Lower lobe of right lung (tissue), 2 donors: ENCODE measurements at regions not wholly inside any gene's neighbourhood (a gene's known extent, or its start where the extent isn't known, plus 50 kb on each side); places are given as distances from the start of the nearest gene placed in this dataset.

ENCODE experiments used
- ATAC-seq, 2 donors: fragments of 200-7000 bp; cut with Tn5 transposase; one replicate each; pipeline ENCODE4 v1.9.1; 2020 to 2022; ENCODE audit warnings: mild to moderate bottlenecking in 2 of 2, moderate library complexity in 2 of 2
- DNase-seq: peaks from one replicate; pipeline ENCODE4 v3.0.0-alpha.2; 2020
- H3K27ac ChIP-seq: fragments of 200-600 bp; one replicate; pipeline ENCODE4 v1.8.0; 2022
- H3K27me3 ChIP-seq: fragments of 200-600 bp; one replicate; pipeline ENCODE4 v1.8.0; 2022; ENCODE audit warnings: low read depth
- H3K36me3 ChIP-seq: fragments of 200-600 bp; one replicate; pipeline ENCODE4 v1.8.0; 2022; ENCODE audit warnings: mild to moderate bottlenecking
- H3K4me1 ChIP-seq: fragments of 200-600 bp; one replicate; pipeline ENCODE4 v1.8.0; 2022
- H3K4me3 ChIP-seq: fragments of 200-600 bp; one replicate; pipeline ENCODE4 v1.8.0; 2022; ENCODE audit warnings: mild to moderate bottlenecking
- H3K9me3 ChIP-seq: fragments of 200-600 bp; one replicate; pipeline ENCODE4 v1.8.0; 2022
- intact Hi-C: fragments of 100-400 bp; cut with DNase I; formaldehyde crosslinking; loops from one replicate; pipeline ENCODE4 v1.11.0; 2022
- TF ChIP-seq, protein P1 (sequence below): fragments of 200-600 bp; IDR thresholded peaks from one replicate; pipeline ENCODE4 v1.8.0; 2022; ENCODE audit warnings: antibody characterized with exemption, mild to moderate bottlenecking
- donor health status: DM: no; HTN: yes; CAD: no; lungs with severe emphysema.

DNA sequence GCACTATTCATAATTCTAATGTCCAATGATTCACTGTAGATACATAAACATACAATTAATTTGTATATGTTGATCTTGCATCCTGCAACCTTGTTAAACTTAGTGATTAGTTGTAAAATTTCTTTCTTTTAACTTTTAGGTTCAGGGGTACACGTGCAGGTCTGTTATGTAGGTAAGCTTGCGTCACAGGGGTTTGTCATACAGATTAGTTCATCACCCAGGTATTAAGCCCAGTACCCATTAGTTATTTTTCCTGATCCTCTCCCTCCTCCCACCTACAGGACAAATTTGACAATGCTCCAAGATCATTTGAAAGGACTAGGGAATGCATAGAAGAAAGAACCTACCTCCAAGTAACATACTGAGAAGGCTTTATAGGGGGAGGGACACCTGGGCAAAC lies 290.1 kb downstream of the SRBD1 start:
- ATAC-seq (no peak), DNase-seq (no peak)
- no peak overlapping the region for H3K4me3 ChIP-seq

DNA sequence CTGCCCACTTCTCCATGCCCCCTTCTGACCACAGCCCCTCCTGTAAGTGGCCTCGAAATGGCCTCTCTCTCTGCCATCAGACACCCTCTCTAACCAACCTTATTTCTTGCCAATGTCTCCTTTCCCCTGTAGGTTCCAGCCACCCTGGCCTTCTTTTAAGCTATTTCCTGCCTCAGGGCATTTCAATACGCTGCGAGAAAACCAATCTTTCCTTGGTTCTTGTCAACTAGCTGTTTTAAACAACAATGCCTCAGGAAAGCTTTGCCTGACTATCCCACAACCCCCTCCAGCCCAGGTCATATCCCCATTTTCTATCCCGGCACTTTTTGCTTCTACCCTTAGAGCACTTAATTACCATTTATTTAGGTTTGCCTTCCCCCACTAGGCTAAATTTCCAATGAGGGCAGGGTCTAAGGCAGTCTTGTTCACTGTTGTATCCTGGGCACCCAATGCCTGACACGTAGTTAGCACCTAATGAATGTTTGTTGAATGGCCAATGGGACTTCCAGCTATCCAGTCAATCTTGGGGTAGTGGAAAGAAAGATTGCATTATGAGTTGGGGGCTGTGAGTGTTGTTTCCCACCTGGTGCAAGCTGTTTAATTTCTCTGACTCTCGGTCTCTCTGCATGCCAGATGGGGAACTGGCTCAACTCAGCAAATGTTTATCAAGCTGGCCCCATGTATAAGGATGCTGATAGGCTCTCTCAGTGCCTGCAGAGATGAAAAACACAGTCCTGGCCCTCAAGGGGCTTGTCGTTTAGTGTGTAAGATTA lies 291.2 kb downstream of the SRBD1 start:
- H3K27me3 ChIP-seq, result no peaks in the 10 kb centered on the region

More for the DNA sequence above, 290.1 kb downstream of the SRBD1 start:
- TF ChIP-seq, protein P1, sequence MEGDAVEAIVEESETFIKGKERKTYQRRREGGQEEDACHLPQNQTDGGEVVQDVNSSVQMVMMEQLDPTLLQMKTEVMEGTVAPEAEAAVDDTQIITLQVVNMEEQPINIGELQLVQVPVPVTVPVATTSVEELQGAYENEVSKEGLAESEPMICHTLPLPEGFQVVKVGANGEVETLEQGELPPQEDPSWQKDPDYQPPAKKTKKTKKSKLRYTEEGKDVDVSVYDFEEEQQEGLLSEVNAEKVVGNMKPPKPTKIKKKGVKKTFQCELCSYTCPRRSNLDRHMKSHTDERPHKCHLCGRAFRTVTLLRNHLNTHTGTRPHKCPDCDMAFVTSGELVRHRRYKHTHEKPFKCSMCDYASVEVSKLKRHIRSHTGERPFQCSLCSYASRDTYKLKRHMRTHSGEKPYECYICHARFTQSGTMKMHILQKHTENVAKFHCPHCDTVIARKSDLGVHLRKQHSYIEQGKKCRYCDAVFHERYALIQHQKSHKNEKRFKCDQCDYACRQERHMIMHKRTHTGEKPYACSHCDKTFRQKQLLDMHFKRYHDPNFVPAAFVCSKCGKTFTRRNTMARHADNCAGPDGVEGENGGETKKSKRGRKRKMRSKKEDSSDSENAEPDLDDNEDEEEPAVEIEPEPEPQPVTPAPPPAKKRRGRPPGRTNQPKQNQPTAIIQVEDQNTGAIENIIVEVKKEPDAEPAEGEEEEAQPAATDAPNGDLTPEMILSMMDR, result no peak
- intact Hi-C loops, result no loop called here
- H3K27me3 ChIP-seq, result no peaks in the 10 kb centered on the region
- no peak overlapping the region for H3K27ac ChIP-seq
- H3K36me3 ChIP-seq, result no peaks in the 10 kb centered on the region
- peaks cover 6% of the 10 kb centered on the region for H3K9me3 ChIP-seq
- no peaks in the 10 kb centered on the region for H3K4me1 ChIP-seq

DNA sequence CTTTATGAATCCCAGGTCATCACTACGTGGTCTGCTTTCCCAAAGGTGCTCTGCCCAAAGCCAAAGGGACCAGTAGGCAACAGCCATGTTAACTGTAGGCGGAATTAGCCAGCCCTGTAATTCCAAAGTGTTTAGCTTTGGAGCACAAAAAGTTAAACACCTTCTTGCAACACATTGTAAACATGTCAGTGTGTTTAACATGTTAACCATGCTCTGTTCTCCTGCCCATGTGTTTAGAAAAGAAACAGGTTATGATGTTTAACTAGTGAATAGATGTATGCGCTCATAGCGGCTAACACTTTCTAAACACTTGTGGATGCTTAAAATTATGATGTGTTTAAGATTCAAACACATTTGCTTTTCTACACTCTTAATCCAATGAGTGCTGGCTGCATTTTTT lies 292.4 kb downstream of the SRBD1 start:
- no peak for DNase-seq
- TF ChIP-seq, protein P1, result no peak
- Histone ChIP-seq H3K27me3 (no peaks in the 10 kb centered on the region), H3K36me3 (no peaks in the 10 kb centered on the region), H3K27ac (no peak overlapping the region), H3K4me1 (no peaks in the 10 kb centered on the region), H3K9me3 (peaks cover 6% of the 10 kb centered on the region), H3K4me3 (no peak overlapping the region)
- ATAC-seq, result no peak
- intact Hi-C loops, result no loop called here

More for the DNA sequence above, 291.2 kb downstream of the SRBD1 start:
- ATAC-seq (no peak), DNase-seq (no peak)
- TF ChIP-seq, protein P1, result no peak
- intact Hi-C loops, result no loop called here
- Histone ChIP-seq H3K27ac (no peak overlapping the region), H3K9me3 (peaks cover 6% of the 10 kb centered on the region), H3K4me3 (no peak overlapping the region), H3K4me1 (no peaks in the 10 kb centered on the region), H3K36me3 (no peaks in the 10 kb centered on the region)

DNA sequence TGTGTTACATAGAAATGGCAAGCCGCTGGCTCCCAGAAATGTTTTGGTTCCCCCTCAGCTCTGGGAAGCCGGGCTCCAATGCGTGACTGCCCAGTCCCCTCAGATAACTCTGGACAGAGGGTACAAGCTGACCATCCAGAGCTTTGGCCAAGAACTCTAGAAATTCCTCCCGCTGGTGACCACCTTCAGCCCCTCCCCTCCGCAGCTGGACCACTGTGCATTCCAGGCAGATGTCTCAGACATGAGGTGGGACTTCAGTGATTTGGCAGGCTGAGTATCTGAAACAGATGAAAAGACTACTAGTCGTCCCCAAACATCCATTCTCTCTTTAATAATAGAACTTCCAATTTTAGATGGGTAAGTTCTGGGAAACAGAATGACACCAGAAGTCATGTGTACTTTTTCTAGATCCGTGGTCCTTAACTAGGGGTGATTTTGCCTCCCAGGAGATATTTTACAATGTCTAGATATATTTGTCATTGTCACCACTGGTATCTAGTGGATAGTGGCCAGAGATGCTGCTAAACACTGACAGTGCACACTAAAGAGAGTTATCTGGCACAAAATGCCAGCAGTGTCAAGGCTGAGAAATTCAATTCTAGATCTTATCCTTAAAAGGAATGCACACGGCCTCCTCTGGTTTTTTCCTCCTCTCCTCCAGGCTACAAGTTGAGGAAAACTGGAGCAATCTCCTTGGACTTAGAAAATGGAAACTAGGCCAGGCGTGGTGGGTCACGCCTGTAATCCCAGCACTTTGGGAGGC lies 294.3 kb downstream of the SRBD1 start:
- H3K27ac ChIP-seq, result no peak overlapping the region
- ATAC-seq (no peak), DNase-seq (no peak)
- TF ChIP-seq, protein P1, result no peak
- no peaks in the 10 kb centered on the region for H3K4me1 ChIP-seq
- intact Hi-C loops, result no loop called here
- no peaks in the 10 kb centered on the region for H3K9me3 ChIP-seq
- H3K36me3 ChIP-seq, result no peaks in the 10 kb centered on the region
- H3K4me3 ChIP-seq, result no peak overlapping the region
- no peaks in the 10 kb centered on the region for H3K27me3 ChIP-seq

DNA sequence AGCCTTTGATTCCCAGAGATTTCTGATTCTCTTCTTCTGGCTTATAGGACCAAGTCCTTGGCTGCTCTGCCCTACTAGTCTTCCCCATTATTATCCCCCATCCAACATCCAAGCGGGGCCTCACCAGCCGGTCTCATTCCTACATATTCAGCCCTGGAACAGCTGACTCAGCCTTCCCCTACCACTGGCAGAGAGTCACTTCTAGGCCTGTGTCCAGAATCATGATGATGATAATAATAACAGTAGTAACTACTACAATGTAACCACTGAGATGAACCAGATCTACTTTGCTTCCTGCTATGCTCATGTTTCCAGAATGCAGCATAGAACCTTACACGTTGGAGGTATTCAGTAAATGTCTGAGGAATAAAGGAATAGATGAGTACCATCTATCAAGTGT lies 295.2 kb downstream of the SRBD1 start:
- H3K36me3 ChIP-seq, result no peaks in the 10 kb centered on the region
- TF ChIP-seq, protein P1, result no peak
- no peaks in the 10 kb centered on the region for H3K9me3 ChIP-seq
- no peak overlapping the region for H3K27ac ChIP-seq
- DNase-seq (no peak), ATAC-seq (no peak)
- H3K4me1 ChIP-seq, result no peaks in the 10 kb centered on the region
- no peak overlapping the region for H3K4me3 ChIP-seq
- H3K27me3 ChIP-seq, result no peaks in the 10 kb centered on the region
- intact Hi-C loops, result no loop called here
